ENCODE measurements at regions not wholly inside any gene's neighbourhood (a gene's known extent, or its start where the extent isn't known, plus 50 kb on each side); places are given as distances from the start of the nearest gene placed in this dataset.

DNA sequence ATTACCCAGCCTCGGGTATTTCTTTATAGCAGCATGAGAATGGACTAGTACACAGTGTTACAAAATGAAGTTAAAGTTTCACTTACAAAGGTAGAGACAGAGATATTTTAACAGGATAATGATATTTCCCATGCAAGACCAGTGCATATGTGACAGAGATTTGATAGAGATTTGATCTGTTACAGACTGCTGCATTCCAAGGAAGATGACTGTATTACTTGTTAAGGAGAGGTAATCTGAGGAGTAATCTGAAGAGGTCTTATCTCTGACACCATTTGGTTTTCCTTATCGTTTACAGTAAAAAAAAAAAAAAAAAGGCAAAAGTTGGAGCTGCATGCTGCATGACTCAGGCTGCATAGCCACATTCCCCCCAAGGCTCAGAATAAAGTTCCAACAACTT, 289.6 kb downstream of the POM121L12 start:
- no peak for TF ChIP-seq EZH2phosphoT487 (IDR thresholded peaks at IDR 0.05; ENCODE audit: borderline replicate concordance)
- TF ChIP-seq, protein P1, sequence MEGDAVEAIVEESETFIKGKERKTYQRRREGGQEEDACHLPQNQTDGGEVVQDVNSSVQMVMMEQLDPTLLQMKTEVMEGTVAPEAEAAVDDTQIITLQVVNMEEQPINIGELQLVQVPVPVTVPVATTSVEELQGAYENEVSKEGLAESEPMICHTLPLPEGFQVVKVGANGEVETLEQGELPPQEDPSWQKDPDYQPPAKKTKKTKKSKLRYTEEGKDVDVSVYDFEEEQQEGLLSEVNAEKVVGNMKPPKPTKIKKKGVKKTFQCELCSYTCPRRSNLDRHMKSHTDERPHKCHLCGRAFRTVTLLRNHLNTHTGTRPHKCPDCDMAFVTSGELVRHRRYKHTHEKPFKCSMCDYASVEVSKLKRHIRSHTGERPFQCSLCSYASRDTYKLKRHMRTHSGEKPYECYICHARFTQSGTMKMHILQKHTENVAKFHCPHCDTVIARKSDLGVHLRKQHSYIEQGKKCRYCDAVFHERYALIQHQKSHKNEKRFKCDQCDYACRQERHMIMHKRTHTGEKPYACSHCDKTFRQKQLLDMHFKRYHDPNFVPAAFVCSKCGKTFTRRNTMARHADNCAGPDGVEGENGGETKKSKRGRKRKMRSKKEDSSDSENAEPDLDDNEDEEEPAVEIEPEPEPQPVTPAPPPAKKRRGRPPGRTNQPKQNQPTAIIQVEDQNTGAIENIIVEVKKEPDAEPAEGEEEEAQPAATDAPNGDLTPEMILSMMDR (IDR thresholded peaks at IDR 0.05 in 2 of 3, conservative IDR thresholded peaks at IDR 0.05 in 1 of 3; ENCODE audit: borderline replicate concordance in 1 of 3, insufficient read depth in 1 of 3, low read depth in 2 of 3, low read length in 2 of 3): no peak
- no peak for TF ChIP-seq REST (IDR thresholded peaks at IDR 0.05; ENCODE audit: low read depth)
- no peak for TF ChIP-seq RAD21 (IDR thresholded peaks at IDR 0.05; ENCODE audit: low read depth)
- no peak for TF ChIP-seq POLR2A (IDR thresholded peaks at IDR 0.05; ENCODE audit: borderline replicate concordance, extremely low read depth, insufficient read depth, insufficient read length)
- TF ChIP-seq EZH2 (IDR thresholded peaks at IDR 0.05): no peak
- no peak for TF ChIP-seq POLR2AphosphoS5 (IDR thresholded peaks at IDR 0.05; ENCODE audit: low read depth, low read length)
- no peak for TF ChIP-seq ZFX (IDR thresholded peaks at IDR 0.05)
- no peak for TF ChIP-seq ELF1 (IDR thresholded peaks at IDR 0.05; ENCODE audit: borderline replicate concordance, low read depth)
- no peak for TF ChIP-seq SP1 (IDR thresholded peaks at IDR 0.05; ENCODE audit: low read depth)
- no peak for TF ChIP-seq YY1 (IDR thresholded peaks at IDR 0.05; ENCODE audit: extremely low read depth, insufficient replicate concordance, low read depth, low read length)
- no peak for TF ChIP-seq ZNF274 (IDR thresholded peaks at IDR 0.05; ENCODE audit: low read depth, low read length)
- no peak for TF ChIP-seq FOSL1 (IDR thresholded peaks at IDR 0.05; ENCODE audit: low read depth)

Measured in HCT116 (cell line).